ENCODE measurements at regions not wholly inside any gene's neighbourhood (a gene's known extent, or its start where the extent isn't known, plus 50 kb on each side); places are given as distances from the start of the nearest gene placed in this dataset.

DNA sequence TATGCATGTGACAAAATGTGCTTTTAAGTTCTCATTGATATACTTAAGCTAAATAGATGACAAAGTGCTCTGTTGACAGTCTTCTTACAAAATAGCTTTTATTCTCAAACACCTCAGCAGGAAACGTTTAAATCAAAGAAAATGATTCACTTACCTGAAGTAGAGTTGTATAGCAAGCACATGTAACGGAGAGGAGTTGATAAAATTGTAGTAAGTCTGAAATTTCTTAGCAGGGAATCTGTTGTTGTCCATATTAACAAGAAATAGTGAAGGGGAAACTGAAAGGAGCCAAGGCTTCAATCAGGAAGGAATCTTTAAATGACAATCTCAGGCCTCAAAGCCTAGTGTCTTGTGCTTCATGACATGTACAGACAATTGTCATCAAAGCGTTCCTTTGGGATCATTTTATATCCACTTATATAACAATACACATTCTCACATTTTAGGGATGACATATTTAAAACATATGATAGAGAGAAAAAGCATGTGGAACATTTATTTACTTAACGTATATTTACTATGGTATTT lies 2010.2 kb upstream of the IGFBP7 start:
- H3K4me1 Mint-ChIP-seq: peaks cover 24% of the 10 kb centered on the region
- H3K4me3 Mint-ChIP-seq: no peak overlapping the region
- ChIA-PET POLR2A (no interaction called here), CTCF (no interaction called here)
- DNase-seq (ENCODE audit: low spot score) (no peak), ATAC-seq (no peak)
- H3K27me3 Mint-ChIP-seq (ENCODE audit: low read depth): no peaks in the 10 kb centered on the region
- no peaks in the 10 kb centered on the region for H3K9me3 Mint-ChIP-seq
- no peak overlapping the region for H3K27ac Mint-ChIP-seq
- TF ChIP-seq, protein P1, sequence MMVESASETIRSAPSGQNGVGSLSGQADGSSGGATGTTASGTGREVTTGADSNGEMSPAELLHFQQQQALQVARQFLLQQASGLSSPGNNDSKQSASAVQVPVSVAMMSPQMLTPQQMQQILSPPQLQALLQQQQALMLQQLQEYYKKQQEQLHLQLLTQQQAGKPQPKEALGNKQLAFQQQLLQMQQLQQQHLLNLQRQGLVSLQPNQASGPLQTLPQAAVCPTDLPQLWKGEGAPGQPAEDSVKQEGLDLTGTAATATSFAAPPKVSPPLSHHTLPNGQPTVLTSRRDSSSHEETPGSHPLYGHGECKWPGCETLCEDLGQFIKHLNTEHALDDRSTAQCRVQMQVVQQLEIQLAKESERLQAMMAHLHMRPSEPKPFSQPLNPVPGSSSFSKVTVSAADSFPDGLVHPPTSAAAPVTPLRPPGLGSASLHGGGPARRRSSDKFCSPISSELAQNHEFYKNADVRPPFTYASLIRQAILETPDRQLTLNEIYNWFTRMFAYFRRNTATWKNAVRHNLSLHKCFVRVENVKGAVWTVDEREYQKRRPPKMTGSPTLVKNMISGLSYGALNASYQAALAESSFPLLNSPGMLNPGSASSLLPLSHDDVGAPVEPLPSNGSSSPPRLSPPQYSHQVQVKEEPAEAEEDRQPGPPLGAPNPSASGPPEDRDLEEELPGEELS (CRISPR knock-in tag; IDR thresholded peaks at IDR 0.05): no peak
- TF ChIP-seq IRF2 (CRISPR knock-in tag; IDR thresholded peaks at IDR 0.05; ENCODE audit: borderline replicate concordance, low read depth) (no peak), PRRX2 (CRISPR knock-in tag; IDR thresholded peaks at IDR 0.05) (no peak), CREM (CRISPR knock-in tag; IDR thresholded peaks at IDR 0.05) (no peak), SOX15 (CRISPR knock-in tag; IDR thresholded peaks at IDR 0.05) (no peak), TEAD1 (CRISPR knock-in tag; IDR thresholded peaks at IDR 0.05) (no peak), TEAD4 (CRISPR knock-in tag; IDR thresholded peaks at IDR 0.05) (no peak), OVOL2 (CRISPR knock-in tag; IDR thresholded peaks at IDR 0.05; ENCODE audit: borderline replicate concordance) (no peak), ZNF138 (CRISPR knock-in tag; conservative IDR thresholded peaks at IDR 0.05) (no peak), ELF4 (CRISPR knock-in tag; IDR thresholded peaks at IDR 0.05; ENCODE audit: low read depth) (no peak), MXD4 (CRISPR knock-in tag; IDR thresholded peaks at IDR 0.05; ENCODE audit: borderline replicate concordance) (no peak)
- TF ChIP-seq, protein P2, sequence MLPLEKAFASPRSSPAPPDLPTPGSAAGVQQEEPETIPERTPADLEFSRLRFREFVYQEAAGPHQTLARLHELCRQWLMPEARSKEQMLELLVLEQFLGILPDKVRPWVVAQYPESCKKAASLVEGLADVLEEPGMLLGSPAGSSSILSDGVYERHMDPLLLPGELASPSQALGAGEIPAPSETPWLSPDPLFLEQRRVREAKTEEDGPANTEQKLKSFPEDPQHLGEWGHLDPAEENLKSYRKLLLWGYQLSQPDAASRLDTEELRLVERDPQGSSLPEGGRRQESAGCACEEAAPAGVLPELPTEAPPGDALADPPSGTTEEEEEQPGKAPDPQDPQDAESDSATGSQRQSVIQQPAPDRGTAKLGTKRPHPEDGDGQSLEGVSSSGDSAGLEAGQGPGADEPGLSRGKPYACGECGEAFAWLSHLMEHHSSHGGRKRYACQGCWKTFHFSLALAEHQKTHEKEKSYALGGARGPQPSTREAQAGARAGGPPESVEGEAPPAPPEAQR (CRISPR knock-in tag; IDR thresholded peaks at IDR 0.05): no peak
- no peaks in the 10 kb centered on the region for H3K36me3 Mint-ChIP-seq

DNA sequence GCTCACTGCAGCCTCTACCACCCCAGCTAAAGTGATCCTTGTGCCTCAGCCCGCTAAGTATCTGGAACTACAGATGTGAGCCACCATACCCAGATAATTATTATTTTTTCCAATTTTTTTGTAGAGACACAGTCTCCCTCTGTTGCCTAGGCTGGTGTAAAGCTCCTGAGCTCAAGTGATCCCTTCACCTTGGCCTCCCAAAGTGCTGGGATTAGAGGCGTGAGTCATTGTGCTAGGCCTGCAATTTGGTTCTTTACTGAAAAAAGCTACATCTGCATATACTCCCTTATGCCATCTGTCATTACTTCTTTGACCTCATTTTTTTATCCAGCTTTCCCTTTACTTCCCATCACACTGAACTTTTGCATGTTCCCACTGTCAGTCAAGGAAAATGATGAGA lies 2012.4 kb upstream of the IGFBP7 start:
- ChIA-PET CTCF (no interaction called here), POLR2A (no interaction called here)
- TF ChIP-seq CREM (CRISPR knock-in tag; IDR thresholded peaks at IDR 0.05) (no peak), MXD4 (CRISPR knock-in tag; IDR thresholded peaks at IDR 0.05; ENCODE audit: borderline replicate concordance) (no peak), FOXJ3 (CRISPR knock-in tag; IDR thresholded peaks at IDR 0.05; ENCODE audit: borderline replicate concordance) (no peak), SOX15 (CRISPR knock-in tag; IDR thresholded peaks at IDR 0.05) (no peak), MYBL2 (CRISPR knock-in tag; IDR thresholded peaks at IDR 0.05) (no peak), ETV6 (CRISPR knock-in tag; IDR thresholded peaks at IDR 0.05) (no peak), ZNF138 (CRISPR knock-in tag; conservative IDR thresholded peaks at IDR 0.05) (no peak), ZNF423 (CRISPR knock-in tag; IDR thresholded peaks at IDR 0.05) (no peak), SMAD3 (CRISPR knock-in tag; IDR thresholded peaks at IDR 0.05; ENCODE audit: borderline replicate concordance) (no peak)
- TF ChIP-seq, protein P3, sequence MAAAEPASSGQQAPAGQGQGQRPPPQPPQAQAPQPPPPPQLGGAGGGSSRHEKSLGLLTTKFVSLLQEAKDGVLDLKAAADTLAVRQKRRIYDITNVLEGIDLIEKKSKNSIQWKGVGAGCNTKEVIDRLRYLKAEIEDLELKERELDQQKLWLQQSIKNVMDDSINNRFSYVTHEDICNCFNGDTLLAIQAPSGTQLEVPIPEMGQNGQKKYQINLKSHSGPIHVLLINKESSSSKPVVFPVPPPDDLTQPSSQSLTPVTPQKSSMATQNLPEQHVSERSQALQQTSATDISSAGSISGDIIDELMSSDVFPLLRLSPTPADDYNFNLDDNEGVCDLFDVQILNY (CRISPR knock-in tag; IDR thresholded peaks at IDR 0.05): no peak
- TF ChIP-seq, protein P2 (CRISPR knock-in tag; IDR thresholded peaks at IDR 0.05): no peak
- TF ChIP-seq, protein P4, sequence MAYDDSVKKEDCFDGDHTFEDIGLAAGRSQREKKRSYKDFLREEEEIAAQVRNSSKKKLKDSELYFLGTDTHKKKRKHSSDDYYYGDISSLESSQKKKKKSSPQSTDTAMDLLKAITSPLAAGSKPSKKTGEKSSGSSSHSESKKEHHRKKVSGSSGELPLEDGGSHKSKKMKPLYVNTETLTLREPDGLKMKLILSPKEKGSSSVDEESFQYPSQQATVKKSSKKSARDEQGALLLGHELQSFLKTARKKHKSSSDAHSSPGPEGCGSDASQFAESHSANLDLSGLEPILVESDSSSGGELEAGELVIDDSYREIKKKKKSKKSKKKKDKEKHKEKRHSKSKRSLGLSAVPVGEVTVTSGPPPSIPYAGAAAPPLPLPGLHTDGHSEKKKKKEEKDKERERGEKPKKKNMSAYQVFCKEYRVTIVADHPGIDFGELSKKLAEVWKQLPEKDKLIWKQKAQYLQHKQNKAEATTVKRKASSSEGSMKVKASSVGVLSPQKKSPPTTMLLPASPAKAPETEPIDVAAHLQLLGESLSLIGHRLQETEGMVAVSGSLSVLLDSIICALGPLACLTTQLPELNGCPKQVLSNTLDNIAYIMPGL (CRISPR knock-in tag; IDR thresholded peaks at IDR 0.05): no peak
- TF ChIP-seq, protein P5, sequence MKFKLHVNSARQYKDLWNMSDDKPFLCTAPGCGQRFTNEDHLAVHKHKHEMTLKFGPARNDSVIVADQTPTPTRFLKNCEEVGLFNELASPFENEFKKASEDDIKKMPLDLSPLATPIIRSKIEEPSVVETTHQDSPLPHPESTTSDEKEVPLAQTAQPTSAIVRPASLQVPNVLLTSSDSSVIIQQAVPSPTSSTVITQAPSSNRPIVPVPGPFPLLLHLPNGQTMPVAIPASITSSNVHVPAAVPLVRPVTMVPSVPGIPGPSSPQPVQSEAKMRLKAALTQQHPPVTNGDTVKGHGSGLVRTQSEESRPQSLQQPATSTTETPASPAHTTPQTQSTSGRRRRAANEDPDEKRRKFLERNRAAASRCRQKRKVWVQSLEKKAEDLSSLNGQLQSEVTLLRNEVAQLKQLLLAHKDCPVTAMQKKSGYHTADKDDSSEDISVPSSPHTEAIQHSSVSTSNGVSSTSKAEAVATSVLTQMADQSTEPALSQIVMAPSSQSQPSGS (CRISPR knock-in tag; IDR thresholded peaks at IDR 0.05; ENCODE audit: borderline replicate concordance, low read depth): no peak
- Mint-ChIP-seq H3K27ac (no peak overlapping the region), H3K36me3 (no peaks in the 10 kb centered on the region), H3K4me3 (no peak overlapping the region), H3K4me1 (peaks cover 24% of the 10 kb centered on the region), H3K9me3 (no peaks in the 10 kb centered on the region), H3K27me3 (ENCODE audit: low read depth) (no peaks in the 10 kb centered on the region)
- ATAC-seq (peak; percentile 46; the same call in 1 of the 2 replicates), DNase-seq (ENCODE audit: low spot score) (no peak)

All from WTC11 (cell line).